GM23338 (cell line): ENCODE measurements at regions not wholly inside any gene's neighbourhood (a gene's known extent, or its start where the extent isn't known, plus 50 kb on each side); places are given as distances from the start of the nearest gene placed in this dataset.

Experiments used
- ATAC-seq: fragments of 200-7000 bp; cut with Tn5 transposase; 3 replicates; pipeline ENCODE4 v1.9.1; 2020
- DNase-seq: peaks from one replicate; pipeline ENCODE4 v3.0.0-alpha.2; 2015; ENCODE audit warnings: low spot score
- H2AFZ ChIP-seq: fragments of 200-600 bp; sonication (generic); 2 replicates; pipeline ENCODE4 v1.8.0; 2016; ENCODE audit warnings: antibody characterized with exemption, mild to moderate bottlenecking, moderate library complexity
- H3F3A ChIP-seq: fragments of 200-600 bp; sonication (generic); replicated peaks from 2 replicates; pipeline ENCODE4 v1.8.0; 2017; ENCODE audit warnings: antibody characterized with exemption, mixed run types, low read depth
- H3K27ac ChIP-seq: fragments of 200-600 bp; sonication (generic); 2 replicates; pipeline ENCODE4 v1.6.1; 2016; ENCODE audit warnings: low read depth
- H3K27me3 ChIP-seq: fragments of 200-600 bp; sonication (generic); 2 replicates; pipeline ENCODE4 v1.8.0; 2016; ENCODE audit warnings: mild to moderate bottlenecking, mixed run types, moderate library complexity; ENCODE audit not compliant: insufficient read depth
- H3K36me3 ChIP-seq: fragments of 200-600 bp; sonication (generic); 2 replicates; pipeline ENCODE4 v1.8.0; 2016; ENCODE audit warnings: mild to moderate bottlenecking; ENCODE audit not compliant: insufficient read depth
- H3K4me1 ChIP-seq: fragments of 200-600 bp; sonication (generic); 2 replicates; pipeline ENCODE4 v1.8.0; 2016; ENCODE audit warnings: mild to moderate bottlenecking, moderate library complexity; ENCODE audit not compliant: insufficient read depth
- H3K4me2 ChIP-seq: fragments of 200-600 bp; sonication (generic); 2 replicates; pipeline ENCODE4 v1.7.1; 2017; ENCODE audit warnings: mixed run types
- H3K4me3 ChIP-seq: fragments of 200-600 bp; sonication (generic); 2 replicates; pipeline ENCODE4 v1.6.1; 2016; ENCODE audit warnings: mixed run types
- H3K79me2 ChIP-seq: fragments of 200-600 bp; sonication (generic); replicated peaks from 2 replicates; pipeline ENCODE4 v1.8.0; 2017; ENCODE audit warnings: mild to moderate bottlenecking; ENCODE audit not compliant: insufficient read depth
- H3K9me2 ChIP-seq: fragments of 200-600 bp; sonication (generic); 2 replicates; pipeline ENCODE4 v1.8.0; 2017; ENCODE audit not compliant: insufficient read depth
- H4K20me1 ChIP-seq: fragments of 200-600 bp; sonication (generic); replicated peaks from 2 replicates; pipeline ENCODE4 v1.8.0; 2017; ENCODE audit warnings: mild to moderate bottlenecking; ENCODE audit not compliant: insufficient read depth
- H3K27ac Mint-ChIP-seq: 2 replicates; pipeline ENCODE4 v1.8.0; 2020; ENCODE audit warnings: inconsistent platforms, mild to moderate bottlenecking, moderate library complexity, mixed read lengths
- H3K27me3 Mint-ChIP-seq: 3 replicates; pipeline ENCODE4 v1.8.0; 2022; ENCODE audit warnings: low read depth, mild to moderate bottlenecking, moderate library complexity, mixed read lengths, inconsistent platforms; ENCODE audit not compliant: insufficient read depth, poor library complexity
- H3K36me3 Mint-ChIP-seq: 3 replicates; pipeline ENCODE4 v1.8.0; 2021; ENCODE audit warnings: low read depth, mild to moderate bottlenecking, inconsistent platforms, moderate library complexity, mixed read lengths
- H3K4me1 Mint-ChIP-seq: 3 replicates; pipeline ENCODE4 v1.8.0; 2020; ENCODE audit warnings: mild to moderate bottlenecking, inconsistent platforms, mixed read lengths
- H3K4me3 Mint-ChIP-seq: 3 replicates; pipeline ENCODE4 v1.8.0; 2021; ENCODE audit warnings: moderate library complexity, mild to moderate bottlenecking, inconsistent platforms, mixed read lengths
- H3K9me3 Mint-ChIP-seq: 3 replicates; pipeline ENCODE4 v1.8.0; 2020; ENCODE audit warnings: moderate library complexity, mild to moderate bottlenecking, inconsistent platforms, mixed read lengths
- CREB1 ChIP-seq: fragments of 250-450 bp; sonication (Bioruptor Pico); IDR thresholded peaks from 2 replicates; pipeline ENCODE4 v1.5.0; 2020; ENCODE audit warnings: low read depth, mild to moderate bottlenecking, moderate library complexity
- ETS1 ChIP-seq: IDR thresholded peaks from 2 replicates; pipeline ENCODE4 v1.6.1; 2016; ENCODE audit warnings: antibody characterized with exemption
- JUNB ChIP-seq: IDR thresholded peaks from one replicate; pipeline ENCODE4 v1.6.1; 2016; ENCODE audit warnings: antibody characterized with exemption; ENCODE audit not compliant: unreplicated experiment
- POLR2AphosphoS5 ChIP-seq: IDR thresholded peaks from 2 replicates; pipeline ENCODE4 v1.6.1; 2016; ENCODE audit warnings: antibody characterized with exemption, low read depth
- STAT1 ChIP-seq: IDR thresholded peaks from one replicate; pipeline ENCODE4 v1.6.1; 2016; ENCODE audit warnings: antibody characterized with exemption; ENCODE audit not compliant: unreplicated experiment
- ZNF114 ChIP-seq: fragments of 250-450 bp; sonication (Bioruptor Pico); IDR thresholded peaks from 2 replicates; pipeline ENCODE4 v1.5.0; 2020; ENCODE audit warnings: mild to moderate bottlenecking, moderate library complexity
- ZNF462 ChIP-seq: fragments of 250-450 bp; sonication (Bioruptor Pico); IDR thresholded peaks from 2 replicates; pipeline ENCODE4 v1.5.0; 2020; ENCODE audit warnings: mild to moderate bottlenecking, moderate library complexity

GRCh38 chr6:153804755-153805330 lies 234.2 kb upstream of the OPRM1 start (continued):
- TF ChIP-seq ZNF462 (CRISPR knock-in tag) (no peak), ETS1 (no peak), STAT1 (no peak), ZNF114 (CRISPR knock-in tag) (no peak), POLR2AphosphoS5 (no peak)

- ATAC-seq: no peak
- H3K79me2 ChIP-seq: no peaks in the 10 kb centered on the region
- no peak overlapping the region for H3K4me3 ChIP-seq
- DNase-seq: peak; percentile 3
- no peak overlapping the region for H3K4me3 Mint-ChIP-seq
- no peaks in the 10 kb centered on the region for H3F3A ChIP-seq
- no peak overlapping the region for H2AFZ ChIP-seq
- H3K4me2 ChIP-seq: no peak overlapping the region
- no peaks in the 10 kb centered on the region for H3K36me3 ChIP-seq
- H3K27me3 Mint-ChIP-seq: no peaks in the 10 kb centered on the region
- H3K9me3 Mint-ChIP-seq: no peaks in the 10 kb centered on the region
- no peaks in the 10 kb centered on the region for H3K4me1 ChIP-seq
- H4K20me1 ChIP-seq: no peaks in the 10 kb centered on the region
- peaks cover 5% of the 10 kb centered on the region; the same call in 2 of the 3 replicates for H3K4me1 Mint-ChIP-seq
- no peaks in the 10 kb centered on the region for H3K9me2 ChIP-seq
- H3K36me3 Mint-ChIP-seq: no peaks in the 10 kb centered on the region
- no peak overlapping the region for H3K27ac Mint-ChIP-seq
- H3K27me3 ChIP-seq: no peaks in the 10 kb centered on the region
- no peak overlapping the region for H3K27ac ChIP-seq
- TF ChIP-seq CREB1 (CRISPR knock-in tag): no peak
- no peak for TF ChIP-seq JUNB
- no peak for TF ChIP-seq ZNF462 (CRISPR knock-in tag)
- no peak for TF ChIP-seq ZNF114 (CRISPR knock-in tag)
- no peak for TF ChIP-seq STAT1
These were observed 237.1 kb upstream of the OPRM1 start for GRCh38 chr6:153801917-153802316.
